ENCODE measurements at regions not wholly inside any gene's neighbourhood (a gene's known extent, or its start where the extent isn't known, plus 50 kb on each side); places are given as distances from the start of the nearest gene placed in this dataset.

GRCh38 chr2:208545403-208546042, 138.9 kb downstream of the PTH2R start:
- DNase-seq, result no peak

- DNase-seq, result no peak
These were observed 139.5 kb downstream of the PTH2R start for GRCh38 chr2:208546107-208546506.

GRCh38 chr2:208546860-208547650, 140.5 kb downstream of the PTH2R start:
- no peak for DNase-seq

- DNase-seq, result no peak
These were observed 142.1 kb downstream of the PTH2R start for GRCh38 chr2:208548700-208549099.

GRCh38 chr2:208549546-208550158, 143.1 kb downstream of the PTH2R start:
- no peak for DNase-seq

- no peak for DNase-seq
These were observed 146.4 kb downstream of the PTH2R start for GRCh38 chr2:208552943-208553342.

- DNase-seq, result no peak
These were observed 150.4 kb downstream of the PTH2R start for GRCh38 chr2:208556983-208557484.

- DNase-seq, result no peak
These were observed 159.3 kb downstream of the PTH2R start for GRCh38 chr2:208565690-208566416.

- DNase-seq, result no peak
These were observed 161.6 kb downstream of the PTH2R start for GRCh38 chr2:208568203-208568602.

GRCh38 chr2:208570066-208570465, 163.5 kb downstream of the PTH2R start:
- no peak for DNase-seq

GRCh38 chr2:208570851-208571763, 164.5 kb downstream of the PTH2R start:
- DNase-seq, result no peak

- no peak for DNase-seq
These were observed 165.2 kb downstream of the PTH2R start for GRCh38 chr2:208571764-208572131.

- DNase-seq, result no peak
These were observed 167.0 kb downstream of the PTH2R start for GRCh38 chr2:208573569-208573968.

- DNase-seq, result no peak
These were observed 173.1 kb downstream of the PTH2R start for GRCh38 chr2:208579678-208580077.

- DNase-seq, result no peak
These were observed 177.9 kb downstream of the PTH2R start for GRCh38 chr2:208584378-208584985.

GRCh38 chr2:208586516-208586915, 179.9 kb downstream of the PTH2R start:
- no peak for DNase-seq

- no peak for DNase-seq
These were observed 188.2 kb downstream of the PTH2R start for GRCh38 chr2:208594642-208595385.

- no peak for DNase-seq
These were observed 189.0 kb downstream of the PTH2R start for GRCh38 chr2:208595386-208596275.

GRCh38 chr2:208607694-208608093, 201.1 kb downstream of the PTH2R start:
- no peak for DNase-seq
